GM18861 (cell line): ENCODE measurements at regions not wholly inside any gene's neighbourhood (a gene's known extent, or its start where the extent isn't known, plus 50 kb on each side); places are given as distances from the start of the nearest gene placed in this dataset.

Experiments
- ATAC-seq: cut with Tn5 transposase; IDR thresholded peaks from one replicate; pipeline ENCODE4 v1.9.1; 2021; ENCODE audit not compliant: unreplicated experiment

DNA sequence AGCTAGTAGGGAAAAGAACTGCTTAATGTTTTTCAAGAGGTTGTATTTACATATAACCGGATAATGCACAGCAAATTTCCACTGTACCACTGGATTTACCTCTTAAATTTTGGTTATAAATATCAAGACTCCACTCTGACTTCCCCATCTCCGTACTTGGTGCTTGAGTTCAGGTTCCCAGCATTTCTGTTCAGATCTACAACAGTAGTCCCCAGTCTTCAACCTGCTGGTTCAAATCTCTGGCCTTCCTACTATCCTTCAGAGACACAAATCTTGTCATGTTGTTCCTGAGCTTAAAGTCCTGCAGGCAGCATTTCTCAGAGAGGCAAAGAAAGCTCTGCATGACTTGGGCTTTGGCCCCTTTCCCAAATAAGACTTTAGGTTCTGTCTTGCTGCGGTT lies 392.6 kb upstream of the ATP5MC3 start:
- no peak for ATAC-seq

DNA sequence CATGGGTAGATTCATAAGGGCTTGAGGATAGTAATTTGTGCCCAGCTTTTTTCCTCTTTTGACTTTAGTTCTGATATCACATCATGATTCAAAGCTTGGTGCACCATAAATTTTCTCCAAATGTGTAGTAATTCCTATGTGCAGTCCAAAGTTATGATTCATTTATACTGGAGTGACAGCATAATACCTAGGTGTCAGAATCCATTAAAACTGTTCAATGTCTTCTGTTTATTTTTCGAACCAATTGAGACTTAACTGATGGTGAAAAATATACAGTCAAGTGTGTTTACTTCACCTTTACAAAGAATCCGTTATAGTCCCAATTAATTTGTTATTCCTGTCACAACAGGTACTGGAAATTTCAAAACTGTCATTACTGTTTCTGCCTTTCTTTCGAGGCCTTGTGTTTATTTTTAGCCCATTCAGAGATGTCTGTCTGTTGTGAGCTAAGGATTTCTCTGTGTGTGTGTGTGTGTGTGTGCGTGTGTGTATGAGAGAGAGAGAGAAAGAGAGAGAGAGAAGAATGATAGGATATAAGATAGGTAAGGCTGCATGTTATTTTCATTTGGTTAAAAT lies 389.7 kb upstream of the ATP5MC3 start:
- ATAC-seq = no peak

DNA sequence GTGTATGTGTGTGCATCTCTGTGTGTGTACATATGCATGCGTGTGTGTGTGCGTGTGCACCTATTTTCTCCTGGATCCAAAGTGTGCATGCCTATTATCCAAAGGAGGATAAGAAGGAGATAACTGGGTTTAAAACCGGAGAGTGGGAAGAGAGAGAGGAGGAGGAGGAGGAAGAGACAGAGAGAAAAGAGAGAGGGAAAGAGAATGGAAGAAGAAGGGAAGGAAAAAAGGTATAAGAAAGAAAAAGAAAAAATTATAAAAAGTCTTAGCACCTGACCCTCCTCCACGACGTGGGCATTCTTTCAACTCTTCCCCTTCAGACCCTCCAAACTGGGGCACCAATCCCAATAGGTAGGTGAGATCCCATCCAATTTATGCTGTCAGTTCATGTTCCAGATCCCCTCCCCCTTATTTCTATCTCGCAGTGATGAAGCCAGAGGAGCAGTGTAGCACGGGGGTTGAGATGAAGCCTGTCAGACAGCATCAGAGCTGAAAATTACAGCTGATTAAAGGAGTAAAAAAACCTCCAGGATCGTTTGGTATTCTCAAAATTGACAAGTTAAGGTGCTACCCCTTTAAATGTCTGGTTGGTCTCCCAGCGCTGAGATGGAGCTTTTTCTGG lies 386.7 kb upstream of the ATP5MC3 start:
- ATAC-seq = no peak

DNA sequence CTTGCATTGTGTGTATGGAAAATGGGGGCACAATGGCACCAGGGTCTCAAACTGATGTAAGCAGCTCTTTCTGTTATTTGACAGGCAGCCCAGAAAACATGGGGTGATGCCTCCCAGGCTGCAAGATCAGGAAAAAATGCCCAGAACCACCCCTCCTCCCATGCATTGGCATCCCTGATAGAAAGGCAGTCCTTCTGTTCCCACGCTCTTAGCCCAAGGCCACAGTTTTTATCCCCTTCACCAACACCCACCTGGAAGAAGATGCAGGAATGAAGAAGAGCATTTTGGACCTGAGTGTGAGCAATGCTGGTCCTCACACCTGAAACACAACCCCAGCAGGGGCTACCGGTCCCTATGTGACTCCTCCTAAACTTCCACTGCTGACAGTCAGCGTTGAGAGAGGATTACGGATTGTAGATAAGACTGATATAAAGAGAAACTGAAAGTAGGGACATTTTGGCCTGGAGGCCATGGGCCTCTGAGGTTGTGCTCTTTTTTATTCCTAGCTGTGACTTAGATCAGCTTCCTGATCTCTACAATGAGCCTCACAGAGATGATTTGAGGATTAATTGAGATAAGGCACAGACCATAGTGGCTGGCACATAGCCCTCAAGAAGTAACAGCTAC lies 386.0 kb upstream of the ATP5MC3 start:
- no peak for ATAC-seq

DNA sequence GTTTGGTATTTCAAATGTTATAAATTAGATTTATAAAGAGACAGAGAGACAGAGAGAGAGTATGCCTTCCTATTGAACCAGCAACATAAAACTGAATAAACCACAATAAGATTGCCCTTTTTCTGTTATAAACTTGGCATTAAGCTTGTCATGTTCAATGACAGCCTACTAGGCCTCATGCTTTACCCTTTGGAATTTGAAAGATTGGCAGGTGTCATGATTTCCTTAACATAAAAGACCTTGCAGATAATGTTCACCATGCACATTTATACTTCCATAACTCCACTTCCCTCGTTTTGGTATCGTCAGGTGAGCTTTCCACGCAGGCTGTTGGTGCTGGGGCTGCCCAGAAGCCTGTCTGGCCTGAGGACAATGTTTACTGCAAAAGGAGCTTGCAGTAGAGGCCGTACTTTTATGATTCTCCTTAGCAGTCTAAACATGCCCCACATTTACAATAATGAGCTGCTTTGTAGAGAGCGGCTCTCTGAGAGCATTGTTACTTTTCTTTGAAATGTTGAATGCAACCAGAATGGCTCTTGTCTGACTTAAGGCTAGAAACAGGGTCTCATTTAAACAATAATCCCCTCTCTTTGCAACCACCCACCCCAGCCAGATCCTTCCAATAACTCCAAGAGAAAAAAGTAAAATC lies 379.1 kb upstream of the ATP5MC3 start:
- ATAC-seq = no peak

DNA sequence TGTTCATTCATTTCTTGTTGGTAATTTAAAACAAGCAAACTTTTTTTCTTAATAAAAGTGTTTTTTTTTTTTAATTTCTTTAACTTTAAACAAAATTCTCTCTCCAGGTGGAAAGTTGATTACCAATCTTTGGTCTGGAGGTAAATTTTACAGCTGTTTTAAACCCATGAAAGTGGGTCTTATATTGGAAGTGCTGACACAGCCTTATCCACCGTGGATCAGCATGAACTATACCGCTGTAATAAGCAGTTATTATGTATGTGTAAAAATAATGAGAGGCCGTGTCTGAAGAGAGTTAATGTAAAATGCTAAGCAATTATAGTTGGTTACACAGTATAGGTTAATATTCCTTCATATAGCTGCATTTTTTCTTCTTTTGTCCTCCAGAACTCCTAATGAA lies 378.1 kb upstream of the ATP5MC3 start:
- ATAC-seq = no peak

DNA sequence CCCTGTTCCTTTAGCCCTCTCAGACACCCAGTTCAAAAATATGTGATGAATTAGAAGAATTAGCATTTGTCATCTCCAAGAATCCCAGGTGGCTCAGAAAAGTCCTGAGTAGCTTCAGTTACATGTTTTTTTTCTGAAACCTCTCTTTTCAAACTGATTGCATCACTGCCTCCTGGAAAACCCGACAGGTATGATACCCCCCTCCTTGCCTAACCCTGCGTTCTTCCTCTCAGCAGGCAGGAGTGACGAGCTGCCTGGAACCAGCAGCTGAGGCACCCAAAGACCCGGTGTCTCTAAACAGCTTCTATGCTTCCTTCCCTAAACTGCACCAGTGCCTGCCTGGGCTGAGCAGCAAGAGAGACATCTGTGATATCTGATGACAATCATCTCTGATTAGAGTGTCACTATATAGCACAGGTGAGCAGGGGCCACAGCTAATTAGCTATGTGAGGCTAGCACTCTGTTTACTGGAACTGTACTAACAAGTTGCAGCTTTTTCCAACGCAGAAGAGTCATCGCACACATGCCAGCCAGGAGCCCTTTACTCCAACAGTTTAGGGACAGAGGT lies 376.4 kb upstream of the ATP5MC3 start:
- no peak for ATAC-seq

DNA sequence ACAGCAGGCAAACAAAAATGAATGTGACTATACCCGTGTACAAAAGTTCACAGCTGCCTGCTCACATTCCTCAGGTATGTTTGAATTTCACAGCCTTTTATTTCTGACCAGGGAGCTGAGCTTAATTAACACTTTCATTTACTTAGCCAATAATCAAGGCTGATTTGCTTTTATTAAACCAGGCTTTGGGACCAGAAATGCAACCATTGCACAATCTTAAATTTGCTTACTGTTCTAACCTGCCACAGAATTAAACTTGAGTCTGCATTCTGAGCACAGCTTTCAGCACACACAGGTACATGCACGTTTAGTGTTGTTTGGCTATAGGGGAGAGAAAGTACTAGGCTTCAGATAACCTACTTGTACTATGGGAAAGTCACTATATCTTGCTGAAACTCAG lies 372.4 kb upstream of the ATP5MC3 start:
- ATAC-seq = no peak

DNA sequence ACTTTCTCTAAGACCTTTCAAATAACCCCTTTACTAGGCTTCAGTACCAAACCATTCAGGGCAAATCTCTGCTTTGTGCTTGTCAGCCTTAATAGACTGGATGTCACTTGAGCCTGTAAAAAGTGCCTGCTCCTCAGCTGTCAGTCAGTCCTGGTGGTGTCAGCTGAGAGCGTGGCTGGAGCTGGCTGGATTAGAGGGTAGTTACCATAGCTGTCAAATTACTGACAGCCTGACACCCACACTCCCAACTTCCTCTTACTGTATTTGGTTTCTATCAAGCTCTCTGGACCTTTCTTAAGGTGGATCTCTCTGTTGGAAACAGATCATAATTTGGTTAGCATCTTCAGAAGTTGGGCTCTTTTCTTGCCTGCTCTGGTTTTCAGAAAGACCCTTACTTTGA lies 371.4 kb upstream of the ATP5MC3 start:
- no peak for ATAC-seq

DNA sequence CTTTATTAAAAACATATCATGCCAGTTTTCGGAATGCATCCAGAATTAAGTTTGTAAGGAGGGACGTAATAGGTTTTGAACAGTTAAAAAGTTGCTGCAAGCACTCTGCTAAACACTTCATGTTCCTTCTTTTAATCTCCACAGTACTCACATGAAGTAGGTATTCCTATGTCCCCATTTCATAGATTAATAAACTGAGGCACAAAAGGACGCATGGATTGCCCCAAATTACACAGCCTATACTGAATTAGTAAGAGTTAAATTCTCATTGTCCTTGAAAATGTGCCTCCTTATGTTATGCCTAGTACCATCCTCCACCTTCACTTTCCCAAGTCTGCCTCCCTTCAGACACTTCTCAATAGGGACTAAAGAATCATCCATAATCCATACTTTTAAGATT lies 358.9 kb upstream of the ATP5MC3 start:
- no peak for ATAC-seq

DNA sequence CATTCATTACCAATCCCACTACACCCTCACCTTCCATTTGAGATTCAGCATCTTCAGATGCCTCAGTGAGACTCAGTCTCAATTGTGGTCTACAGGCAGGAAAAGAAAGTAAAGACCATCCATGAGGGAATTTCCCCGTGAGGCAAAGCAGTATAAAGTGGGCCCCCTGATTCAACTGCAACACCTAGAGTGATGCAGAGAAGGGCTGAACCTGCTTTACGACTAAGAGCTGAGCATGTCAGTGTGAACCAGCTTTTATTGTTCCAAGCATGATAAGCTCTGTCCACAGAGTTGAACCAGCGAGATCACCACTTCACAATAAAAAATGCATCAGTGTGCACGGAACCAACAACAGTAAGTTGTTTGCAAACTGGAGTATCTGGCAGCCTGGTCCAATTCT lies 357.6 kb upstream of the ATP5MC3 start:
- no peak for ATAC-seq

DNA sequence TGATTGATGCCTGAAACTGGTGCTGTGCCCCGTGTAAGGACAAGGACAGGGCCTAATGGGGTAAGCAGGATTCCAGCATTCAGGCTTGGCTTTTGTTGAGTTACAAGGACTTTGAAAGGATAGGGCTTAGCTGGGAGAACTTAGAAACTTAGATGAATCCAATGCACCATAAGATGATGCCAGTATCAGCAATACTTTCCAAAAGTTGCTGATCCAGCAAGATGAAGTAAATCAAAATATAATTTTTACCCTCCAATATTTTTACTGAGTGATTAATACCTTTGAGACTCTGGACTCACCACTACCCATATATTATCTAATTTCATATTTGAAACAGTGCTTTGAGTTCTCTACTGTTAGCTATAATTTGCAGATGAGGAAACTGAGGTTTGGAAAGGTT lies 354.5 kb upstream of the ATP5MC3 start:
- no peak for ATAC-seq

DNA sequence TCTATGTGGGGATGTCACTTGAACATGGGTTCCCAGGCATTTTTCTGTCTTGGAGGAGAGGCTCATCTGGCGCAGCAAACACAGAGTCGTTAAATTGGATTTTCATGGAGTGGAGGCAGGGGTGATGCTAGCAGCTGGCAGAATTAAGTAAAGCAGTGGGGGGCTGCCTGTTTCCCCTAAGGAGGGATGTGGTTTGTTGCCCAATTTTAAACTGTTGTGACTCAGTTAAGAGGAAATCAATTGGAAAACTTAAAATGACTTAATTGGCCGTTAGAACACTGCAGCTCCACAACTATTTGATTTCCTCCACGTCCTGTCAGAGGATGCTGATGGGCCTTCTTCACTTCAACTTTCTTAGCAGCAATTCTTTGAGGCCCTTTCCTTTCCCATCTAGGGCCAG lies 354.1 kb upstream of the ATP5MC3 start:
- ATAC-seq = no peak

DNA sequence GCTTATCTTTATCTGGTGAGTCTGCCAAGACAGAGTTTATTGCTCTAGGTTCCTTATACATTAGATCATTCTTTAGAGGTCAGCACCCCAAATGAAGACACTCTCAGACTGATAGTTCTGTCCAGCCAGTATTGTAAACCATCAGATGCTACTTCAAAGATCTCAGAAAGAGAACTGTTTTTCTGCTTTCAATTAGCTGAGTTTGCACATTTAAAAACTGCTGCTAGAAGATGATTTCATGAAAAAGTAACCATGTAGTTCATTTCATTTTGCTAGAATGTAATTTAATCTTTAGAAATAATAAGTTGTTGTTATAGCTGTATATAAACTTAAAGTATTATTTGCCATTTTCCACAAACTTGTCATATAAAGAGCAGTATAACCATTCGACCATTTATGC lies 344.5 kb upstream of the ATP5MC3 start:
- ATAC-seq = no peak

DNA sequence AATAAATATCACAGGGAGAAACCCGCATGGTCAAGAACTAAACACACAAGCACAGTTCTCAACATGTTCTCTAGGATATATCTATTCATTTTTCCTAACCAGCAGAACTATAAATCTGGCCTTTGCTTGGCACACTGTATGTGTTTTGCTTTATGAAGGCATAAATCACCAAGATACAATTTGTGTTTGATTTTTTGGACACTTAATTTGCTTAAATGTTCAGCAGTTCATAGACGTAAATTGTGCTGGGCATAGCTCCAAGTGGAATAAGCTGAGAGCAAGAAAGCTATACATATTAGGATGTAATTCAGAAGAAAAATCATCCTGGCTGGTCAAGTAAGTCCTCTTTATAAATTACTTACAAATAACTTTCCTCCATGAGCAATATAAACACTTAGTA lies 341.5 kb upstream of the ATP5MC3 start:
- no peak for ATAC-seq

DNA sequence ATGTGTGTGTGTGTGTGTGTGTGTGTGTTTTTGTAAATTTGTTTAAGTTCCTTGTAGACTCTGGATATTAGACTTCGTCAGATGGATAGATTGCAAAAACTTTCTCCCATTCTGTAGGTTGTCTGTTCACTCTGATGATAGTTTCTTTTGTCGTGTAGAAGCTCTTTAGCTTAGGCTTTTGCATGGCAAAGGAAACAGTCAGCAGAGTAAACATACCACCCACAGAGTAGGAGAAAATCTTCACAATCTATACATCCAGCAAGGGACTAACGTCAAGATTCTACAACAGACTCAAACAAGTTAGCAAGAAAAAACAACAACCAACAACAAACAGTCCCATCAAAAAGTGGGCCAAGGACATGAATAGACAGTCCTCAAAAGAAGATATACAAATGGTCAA lies 336.7 kb upstream of the ATP5MC3 start:
- no peak for ATAC-seq

DNA sequence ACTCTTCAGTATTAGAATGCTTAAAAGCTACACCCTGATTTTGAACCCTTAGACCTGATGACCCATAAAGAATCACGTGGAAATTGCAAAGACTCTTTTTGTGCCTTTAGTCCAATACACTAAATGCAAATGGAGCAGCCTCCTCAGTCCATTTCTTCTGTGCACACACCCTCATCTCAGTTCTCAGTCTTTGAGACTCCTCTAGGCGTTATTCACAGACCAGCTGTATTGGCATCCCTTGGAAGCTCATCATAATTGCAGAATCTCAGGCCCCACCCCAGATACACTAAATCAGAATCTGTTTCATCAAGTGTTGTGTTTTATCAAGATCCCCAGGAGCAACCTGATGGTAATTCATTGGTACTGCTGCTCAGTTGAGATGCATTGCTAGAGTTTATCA lies 335.0 kb upstream of the ATP5MC3 start:
- ATAC-seq = no peak

DNA sequence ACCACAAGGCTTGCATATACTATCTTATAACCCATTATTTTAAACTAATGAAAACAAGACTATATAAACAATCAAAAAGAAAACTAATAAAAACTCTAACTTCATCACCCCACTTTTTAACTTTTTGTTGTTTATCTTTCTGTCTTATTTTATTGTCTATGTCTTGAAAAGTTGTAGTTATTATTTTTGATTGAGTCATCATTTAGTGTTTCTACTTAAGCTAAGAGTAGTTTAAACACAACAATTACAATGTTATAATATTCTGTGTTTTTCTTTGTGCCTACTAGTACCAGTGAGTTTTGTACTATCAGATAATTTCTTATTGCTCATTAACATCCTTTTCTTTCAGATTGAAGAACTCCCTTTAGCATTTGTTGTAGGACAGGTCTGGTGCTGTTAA lies 318.7 kb upstream of the ATP5MC3 start:
- ATAC-seq = no peak

DNA sequence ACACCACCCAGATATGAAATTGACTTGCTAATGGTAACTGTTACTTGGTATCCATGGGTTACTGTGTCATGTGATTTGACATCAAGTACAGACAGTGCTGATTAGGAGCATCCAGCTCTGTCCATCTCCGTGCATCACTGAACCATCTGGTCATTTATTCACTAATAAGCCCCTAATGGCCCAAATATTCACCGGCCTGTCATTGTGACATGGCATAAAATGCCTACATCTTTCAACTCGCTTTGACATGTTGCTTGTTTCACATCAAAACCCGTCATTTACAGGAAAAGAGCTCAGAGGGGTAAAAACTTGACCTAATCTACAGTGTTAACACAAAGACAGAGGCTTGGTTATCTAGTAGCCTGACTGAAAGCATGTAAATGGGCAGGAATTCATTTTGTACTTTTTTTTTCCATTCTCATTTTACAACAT lies 308.9 kb upstream of the ATP5MC3 start:
- no peak for ATAC-seq

DNA sequence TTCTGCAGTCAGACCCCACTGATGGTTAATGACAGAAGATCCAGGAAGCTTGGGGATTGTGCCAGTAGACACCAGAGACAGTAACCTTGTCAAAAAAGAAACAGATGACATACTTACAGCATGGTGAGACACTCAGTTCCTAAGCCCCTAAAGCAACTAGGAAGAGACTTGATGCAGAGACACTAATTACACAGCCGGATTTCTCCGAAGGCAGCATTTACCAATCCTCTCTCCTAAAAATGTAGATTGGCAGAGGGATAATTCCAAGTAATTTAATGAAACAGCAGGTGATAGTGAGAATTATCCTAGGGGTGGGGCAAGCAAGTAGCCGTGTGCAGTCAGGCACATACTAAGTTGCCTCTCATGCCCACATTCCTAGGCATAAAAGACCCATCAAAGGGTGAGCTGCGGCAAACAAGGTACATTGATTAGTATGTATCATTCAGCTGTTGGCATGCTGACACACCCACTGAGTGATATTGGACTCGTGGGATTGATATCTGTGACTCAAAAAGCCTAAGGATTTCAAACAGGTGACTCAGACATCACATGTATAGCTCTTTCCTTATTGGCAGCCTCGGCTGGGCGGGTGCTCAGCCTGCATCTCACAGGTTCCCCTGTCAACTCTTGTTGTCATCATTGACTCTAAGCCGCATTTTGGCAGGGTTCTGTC lies 296.7 kb upstream of the ATP5MC3 start:
- ATAC-seq = no peak

DNA sequence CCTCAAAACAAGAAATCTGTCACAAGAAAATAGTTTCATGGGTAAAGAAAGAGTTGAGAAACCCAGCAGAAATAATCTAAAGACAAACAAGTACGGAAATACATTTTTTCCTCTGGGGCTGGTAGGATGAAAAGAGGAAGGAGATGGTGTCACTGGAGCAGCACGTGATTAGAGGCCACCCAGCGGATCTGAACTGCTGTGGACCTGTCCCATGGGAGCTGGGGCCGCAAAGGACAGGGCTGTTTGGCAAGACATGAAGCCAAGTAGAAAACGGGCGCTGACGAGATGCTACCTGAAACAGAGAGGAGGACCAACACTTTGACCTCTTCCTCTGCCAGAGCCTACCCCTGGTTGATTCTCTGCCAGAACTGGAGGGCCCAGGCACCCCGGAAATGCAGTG lies 295.4 kb upstream of the ATP5MC3 start:
- ATAC-seq = no peak

DNA sequence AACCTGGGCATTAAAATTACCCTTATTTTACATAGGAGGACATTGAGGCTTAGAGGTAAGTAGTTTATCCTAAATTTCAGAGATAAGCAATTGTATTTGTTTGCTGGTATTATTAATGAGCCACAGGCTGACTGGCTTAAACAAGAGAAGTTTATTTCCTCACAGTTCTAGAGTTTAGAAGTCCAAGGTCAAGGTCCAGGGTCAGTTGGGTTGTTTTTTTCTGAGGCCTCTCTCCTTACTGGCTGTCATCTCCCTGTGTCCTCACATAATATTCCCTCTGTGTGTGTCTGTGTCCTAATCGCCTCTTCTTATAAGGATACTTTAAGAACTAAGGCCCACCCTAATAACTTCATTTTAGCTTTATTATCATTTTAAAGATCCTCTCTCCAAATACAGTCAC lies 294.9 kb upstream of the ATP5MC3 start:
- no peak for ATAC-seq
